Panc1 (cell line): ENCODE measurements at regions not wholly inside any gene's neighbourhood (a gene's known extent, or its start where the extent isn't known, plus 50 kb on each side); places are given as distances from the start of the nearest gene placed in this dataset.

Experiments used
- ATAC-seq: fragments of 200-7000 bp; cut with Tn5 transposase; 2 replicates; pipeline ENCODE4 v1.9.1; 2020; ENCODE audit warnings: mild to moderate bottlenecking, moderate library complexity
- BruUV-seq: library from RNA; stranded (reverse); fragments of 400-500 nt; replicated peaks from 2 replicates; lab custom pipeline; 2021; lab: Mats Ljungman, UMichigan
- CTCF ChIA-PET: fragments of 300-600 bp; sonication (Branson Sonifier 250); formaldehyde crosslinking; loops from one replicate; lab custom pipeline; 2022; ENCODE audit warnings: antibody characterized with exemption; lab: Charles Lee
- POLR2A ChIA-PET: fragments of 300-600 bp; sonication (Branson Sonifier 250); formaldehyde crosslinking; loops from one replicate; lab custom pipeline; 2022; ENCODE audit warnings: antibody characterized with exemption; lab: Charles Lee
- DNase-seq: peaks from one replicate; pipeline ENCODE4 v3.0.0-alpha.2; 2010; ENCODE audit warnings: low read depth, low spot score
- H3K27ac ChIP-seq: 2 replicates; pipeline ENCODE4 v1.5.1; 2011; ENCODE audit warnings: mild to moderate bottlenecking, low read length, inconsistent platforms
- H3K27me3 ChIP-seq: fragments of 200-500 bp; sonication (Bioruptor generic); 2 replicates; pipeline ENCODE4 v1.6.0; 2014; ENCODE audit warnings: low read length, inconsistent platforms; ENCODE audit not compliant: control insufficient read depth, insufficient read depth
- H3K36me3 ChIP-seq: fragments of 200-500 bp; sonication (Bioruptor generic); 2 replicates; pipeline ENCODE4 v1.5.1; 2014; ENCODE audit warnings: inconsistent platforms, mild to moderate bottlenecking, low read length, moderate library complexity; ENCODE audit not compliant: control insufficient read depth, insufficient read depth
- H3K4me1 ChIP-seq: 2 replicates; pipeline ENCODE4 v1.5.1; 2011; ENCODE audit warnings: inconsistent platforms, mild to moderate bottlenecking, low read length, moderate library complexity; ENCODE audit not compliant: control insufficient read depth, insufficient read depth
- H3K4me3 ChIP-seq, 2 experiments: 2 replicates each; pipeline ENCODE4 v1.5.1; 2011 to 2012; ENCODE audit warnings: low read depth in 2 of 2, low read length in 2 of 2, mild to moderate bottlenecking in 2 of 2, inconsistent platforms in 1 of 2, moderate library complexity in 1 of 2
- H3K9me3 ChIP-seq: fragments of 200-500 bp; sonication (Bioruptor generic); 2 replicates; pipeline ENCODE4 v1.5.1; 2014; ENCODE audit warnings: low read depth, mild to moderate bottlenecking, inconsistent platforms, low read length, moderate library complexity; ENCODE audit not compliant: control insufficient read depth, insufficient read depth
- POLR2AphosphoS5 ChIP-seq: IDR thresholded peaks from 2 replicates; pipeline ENCODE4 v1.6.1; 2012; ENCODE audit warnings: mild to moderate bottlenecking, low read depth, low read length, moderate library complexity
- SIN3A ChIP-seq: IDR thresholded peaks from 2 replicates; pipeline ENCODE4 v1.6.1; 2012; ENCODE audit warnings: low read depth, mild to moderate bottlenecking, low read length, moderate library complexity, borderline replicate concordance; ENCODE audit not compliant: insufficient read depth
- TCF7L2 ChIP-seq: IDR thresholded peaks from 2 replicates; pipeline ENCODE4 v1.6.1; 2011; ENCODE audit warnings: mild to moderate bottlenecking, low read depth, low read length, inconsistent platforms
- in situ Hi-C: cut with HindIII; loops from 2 replicates; pipeline ENCODE4 v1.10.0; 2016; ENCODE audit warnings: low sequenced_read_pairs, low pct_unique_long_range_greater_than_20kb
- intact Hi-C: fragments of 100-400 bp; cut with micrococcal nuclease; formaldehyde crosslinking; loops from one replicate; pipeline ENCODE4 v1.10.0; 2022; ENCODE audit not compliant: unreplicated experiment
- TF ChIP-seq, protein P1 (sequence below), 2 experiments: IDR thresholded peaks; 2 replicates each; pipeline ENCODE4 v1.6.1; 2011 to 2012; ENCODE audit warnings: low read depth in 2 of 2, control low read depth in 1 of 2, low read length in 1 of 2, mild to moderate bottlenecking in 1 of 2, moderate library complexity in 1 of 2; ENCODE audit not compliant: insufficient read depth in 1 of 2
- TF ChIP-seq, protein P2 (sequence below): fragments of 450-650 bp; IDR thresholded peaks from 2 replicates; pipeline ENCODE4 v1.5.1; 2017; ENCODE audit warnings: mild to moderate bottlenecking

DNA sequence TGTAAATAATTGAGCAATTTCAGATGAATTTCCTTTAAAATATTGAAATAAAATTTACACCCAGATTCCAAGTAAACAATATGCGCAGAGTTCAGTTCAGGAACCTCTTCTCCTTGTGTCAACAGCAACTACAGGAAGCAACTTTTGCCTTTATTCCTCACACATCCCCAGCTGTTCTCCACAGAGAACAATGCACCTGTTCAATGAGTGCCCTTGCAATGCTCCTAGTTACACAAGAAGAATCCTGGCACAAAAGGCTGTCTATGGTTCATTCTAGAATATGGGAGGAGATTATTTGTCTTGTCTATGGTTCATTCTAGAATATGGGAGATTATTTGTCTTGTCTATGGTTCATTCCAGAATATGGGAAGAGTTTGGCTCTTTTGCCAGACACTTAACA is 454.9 kb downstream of the BTBD3 start:
- ATAC-seq (no peak), DNase-seq (no peak)
- Histone ChIP-seq H3K4me1 (no peaks in the 10 kb centered on the region), H3K9me3 (no peaks in the 10 kb centered on the region), H3K4me3 (no peak overlapping the region), H3K36me3 (no peaks in the 10 kb centered on the region), H3K27me3 (no peaks in the 10 kb centered on the region), H3K27ac (no peak overlapping the region)
- in situ Hi-C loops = no loop called here
- ChIA-PET CTCF (no interaction called here), POLR2A (no interaction called here)
- intact Hi-C loops = no loop called here
- TF ChIP-seq, protein P1, sequence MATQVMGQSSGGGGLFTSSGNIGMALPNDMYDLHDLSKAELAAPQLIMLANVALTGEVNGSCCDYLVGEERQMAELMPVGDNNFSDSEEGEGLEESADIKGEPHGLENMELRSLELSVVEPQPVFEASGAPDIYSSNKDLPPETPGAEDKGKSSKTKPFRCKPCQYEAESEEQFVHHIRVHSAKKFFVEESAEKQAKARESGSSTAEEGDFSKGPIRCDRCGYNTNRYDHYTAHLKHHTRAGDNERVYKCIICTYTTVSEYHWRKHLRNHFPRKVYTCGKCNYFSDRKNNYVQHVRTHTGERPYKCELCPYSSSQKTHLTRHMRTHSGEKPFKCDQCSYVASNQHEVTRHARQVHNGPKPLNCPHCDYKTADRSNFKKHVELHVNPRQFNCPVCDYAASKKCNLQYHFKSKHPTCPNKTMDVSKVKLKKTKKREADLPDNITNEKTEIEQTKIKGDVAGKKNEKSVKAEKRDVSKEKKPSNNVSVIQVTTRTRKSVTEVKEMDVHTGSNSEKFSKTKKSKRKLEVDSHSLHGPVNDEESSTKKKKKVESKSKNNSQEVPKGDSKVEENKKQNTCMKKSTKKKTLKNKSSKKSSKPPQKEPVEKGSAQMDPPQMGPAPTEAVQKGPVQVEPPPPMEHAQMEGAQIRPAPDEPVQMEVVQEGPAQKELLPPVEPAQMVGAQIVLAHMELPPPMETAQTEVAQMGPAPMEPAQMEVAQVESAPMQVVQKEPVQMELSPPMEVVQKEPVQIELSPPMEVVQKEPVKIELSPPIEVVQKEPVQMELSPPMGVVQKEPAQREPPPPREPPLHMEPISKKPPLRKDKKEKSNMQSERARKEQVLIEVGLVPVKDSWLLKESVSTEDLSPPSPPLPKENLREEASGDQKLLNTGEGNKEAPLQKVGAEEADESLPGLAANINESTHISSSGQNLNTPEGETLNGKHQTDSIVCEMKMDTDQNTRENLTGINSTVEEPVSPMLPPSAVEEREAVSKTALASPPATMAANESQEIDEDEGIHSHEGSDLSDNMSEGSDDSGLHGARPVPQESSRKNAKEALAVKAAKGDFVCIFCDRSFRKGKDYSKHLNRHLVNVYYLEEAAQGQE (IDR thresholded peaks at IDR 0.05; ENCODE audit: insufficient read depth in 1 of 2, low read depth in 2 of 2, low read length in 1 of 2) = no peak
- TF ChIP-seq TCF7L2 (no peak), POLR2AphosphoS5 (no peak), SIN3A (no peak)
- TF ChIP-seq, protein P2, sequence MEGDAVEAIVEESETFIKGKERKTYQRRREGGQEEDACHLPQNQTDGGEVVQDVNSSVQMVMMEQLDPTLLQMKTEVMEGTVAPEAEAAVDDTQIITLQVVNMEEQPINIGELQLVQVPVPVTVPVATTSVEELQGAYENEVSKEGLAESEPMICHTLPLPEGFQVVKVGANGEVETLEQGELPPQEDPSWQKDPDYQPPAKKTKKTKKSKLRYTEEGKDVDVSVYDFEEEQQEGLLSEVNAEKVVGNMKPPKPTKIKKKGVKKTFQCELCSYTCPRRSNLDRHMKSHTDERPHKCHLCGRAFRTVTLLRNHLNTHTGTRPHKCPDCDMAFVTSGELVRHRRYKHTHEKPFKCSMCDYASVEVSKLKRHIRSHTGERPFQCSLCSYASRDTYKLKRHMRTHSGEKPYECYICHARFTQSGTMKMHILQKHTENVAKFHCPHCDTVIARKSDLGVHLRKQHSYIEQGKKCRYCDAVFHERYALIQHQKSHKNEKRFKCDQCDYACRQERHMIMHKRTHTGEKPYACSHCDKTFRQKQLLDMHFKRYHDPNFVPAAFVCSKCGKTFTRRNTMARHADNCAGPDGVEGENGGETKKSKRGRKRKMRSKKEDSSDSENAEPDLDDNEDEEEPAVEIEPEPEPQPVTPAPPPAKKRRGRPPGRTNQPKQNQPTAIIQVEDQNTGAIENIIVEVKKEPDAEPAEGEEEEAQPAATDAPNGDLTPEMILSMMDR = no peak
- BruUV-seq = no TSS peak

DNA sequence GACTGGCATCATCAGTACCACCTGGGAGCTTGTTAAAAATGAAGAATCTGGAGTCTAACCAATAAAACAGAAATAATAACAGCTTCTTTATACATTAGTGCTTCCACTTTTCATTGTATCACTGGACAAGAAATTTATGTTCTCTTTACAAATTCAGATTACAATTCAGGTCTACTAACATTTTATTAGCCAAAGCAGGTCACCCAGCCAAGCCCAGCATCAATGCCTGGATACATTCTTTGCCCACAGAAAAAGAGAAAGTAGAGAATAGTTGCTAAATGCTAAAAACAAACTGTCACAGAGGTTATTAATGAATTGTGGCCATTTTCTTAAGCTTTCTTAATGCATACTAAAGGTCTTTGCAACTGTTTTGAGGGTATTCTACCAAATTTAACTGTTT is 458.3 kb downstream of the BTBD3 start:
- ChIA-PET POLR2A (no interaction called here), CTCF (no interaction called here)
- Histone ChIP-seq H3K9me3 (no peaks in the 10 kb centered on the region), H3K27me3 (no peaks in the 10 kb centered on the region), H3K4me3 (no peak overlapping the region), H3K4me1 (no peaks in the 10 kb centered on the region), H3K36me3 (no peaks in the 10 kb centered on the region), H3K27ac (no peak overlapping the region)
- TF ChIP-seq, protein P2 = no peak
- TF ChIP-seq SIN3A (no peak), POLR2AphosphoS5 (no peak), TCF7L2 (no peak)
- TF ChIP-seq, protein P1 (IDR thresholded peaks at IDR 0.05; ENCODE audit: insufficient read depth in 1 of 2, low read depth in 2 of 2, low read length in 1 of 2) = no peak
- ATAC-seq (no peak), DNase-seq (no peak)
- in situ Hi-C loops (no loop called here), intact Hi-C loops (no loop called here)
- BruUV-seq = no TSS peak
